C1 segment of cervical spinal cord (tissue), 14 donors: ENCODE measurements at regions not wholly inside any gene's neighbourhood (a gene's known extent, or its start where the extent isn't known, plus 50 kb on each side); places are given as distances from the start of the nearest gene placed in this dataset.

Source experiments
- DNase-seq, 14 donors: peaks; one replicate each; lab custom pipeline; 2025; lab: John Stamatoyannopoulos, UW

DNA sequence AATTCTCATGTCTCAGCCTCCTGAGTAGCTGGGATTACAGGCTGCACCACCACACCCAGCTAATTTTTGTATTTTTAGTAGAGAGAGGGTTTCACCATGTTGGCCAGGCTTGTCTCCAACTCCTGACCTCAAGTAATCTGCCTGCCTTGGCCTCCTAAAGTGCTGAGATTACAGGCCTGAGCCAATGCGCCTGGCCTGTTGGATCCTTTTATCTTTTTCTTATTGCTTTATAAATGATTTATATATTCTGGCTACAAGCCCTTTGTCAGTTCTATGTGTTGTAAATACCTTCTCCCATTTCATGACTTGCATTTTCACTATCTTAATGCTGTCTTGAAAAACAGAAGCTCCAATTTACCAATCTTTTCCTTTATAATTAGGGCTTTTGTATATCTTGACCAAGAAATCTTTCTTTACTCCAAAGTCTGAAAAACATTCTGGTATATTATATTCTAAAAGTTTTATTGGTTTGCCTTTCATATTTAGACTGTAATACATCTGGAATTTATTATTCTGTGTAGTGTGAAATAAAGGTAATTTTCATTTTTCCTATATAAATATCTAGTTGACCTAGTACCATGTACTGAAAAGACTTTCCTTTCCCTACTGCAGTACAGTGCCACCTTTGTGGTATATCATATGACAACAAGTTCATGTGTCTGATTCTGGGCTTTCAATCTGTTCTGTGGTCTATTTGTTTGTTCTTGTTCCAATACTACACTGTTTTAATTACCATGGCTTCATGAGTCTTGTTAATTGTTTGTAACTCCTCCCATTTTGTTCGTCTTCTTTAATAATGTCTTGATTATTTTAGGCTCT, 52.9 kb upstream of the RNU6-1 start:
- no peak for DNase-seq

DNA sequence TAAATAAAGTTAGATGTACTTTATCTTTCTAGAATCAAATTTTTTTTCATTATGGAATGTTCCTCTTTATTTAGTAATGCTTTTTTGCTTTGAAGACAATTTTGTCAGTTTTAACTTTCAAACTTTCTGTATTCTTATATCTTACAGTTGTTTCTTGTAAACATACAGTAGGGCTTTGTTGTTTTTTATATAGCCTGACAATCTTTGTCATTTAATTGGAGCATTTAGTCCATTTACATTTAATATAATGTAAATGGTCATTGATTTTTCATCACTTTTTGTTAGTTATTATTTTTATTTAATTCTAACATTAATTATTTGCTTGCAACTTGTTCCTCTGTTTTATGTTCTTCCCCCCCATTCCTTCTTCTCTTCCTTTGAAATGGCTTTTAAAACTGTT, 55.4 kb upstream of the RNU6-1 start:
- no peak for DNase-seq

DNA sequence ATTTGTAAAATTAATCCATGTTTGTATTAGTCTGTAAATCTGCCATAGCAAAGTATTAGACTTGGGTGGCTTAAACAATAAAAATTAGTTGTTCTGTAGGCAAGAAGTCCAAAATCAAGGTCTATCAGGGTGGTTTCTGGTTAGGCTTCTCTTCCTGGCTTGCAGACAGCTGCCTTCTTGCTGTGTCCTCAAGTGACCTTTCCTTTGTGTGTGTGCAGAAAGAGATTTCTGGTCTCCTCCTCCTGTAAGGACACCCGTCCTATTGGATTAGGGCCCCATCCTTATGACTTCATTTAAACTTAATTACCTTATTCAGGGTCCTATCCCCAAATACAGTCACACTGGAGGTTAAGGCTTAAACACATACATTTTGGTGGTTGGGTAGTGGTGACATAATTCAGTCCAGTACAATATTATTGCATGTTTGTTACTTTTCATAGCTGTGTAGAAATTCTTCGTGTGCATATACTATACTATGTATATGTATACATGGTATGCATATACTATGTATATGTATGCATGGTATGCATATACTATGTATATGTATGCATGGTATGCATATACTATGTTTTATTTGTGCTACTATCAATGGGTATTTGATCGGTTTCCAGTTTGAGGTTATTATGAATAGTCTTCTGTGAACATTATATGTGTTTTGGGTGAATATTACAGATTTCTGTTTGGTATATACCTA, 57.9 kb upstream of the RNU6-1 start:
- no peak for DNase-seq

DNA sequence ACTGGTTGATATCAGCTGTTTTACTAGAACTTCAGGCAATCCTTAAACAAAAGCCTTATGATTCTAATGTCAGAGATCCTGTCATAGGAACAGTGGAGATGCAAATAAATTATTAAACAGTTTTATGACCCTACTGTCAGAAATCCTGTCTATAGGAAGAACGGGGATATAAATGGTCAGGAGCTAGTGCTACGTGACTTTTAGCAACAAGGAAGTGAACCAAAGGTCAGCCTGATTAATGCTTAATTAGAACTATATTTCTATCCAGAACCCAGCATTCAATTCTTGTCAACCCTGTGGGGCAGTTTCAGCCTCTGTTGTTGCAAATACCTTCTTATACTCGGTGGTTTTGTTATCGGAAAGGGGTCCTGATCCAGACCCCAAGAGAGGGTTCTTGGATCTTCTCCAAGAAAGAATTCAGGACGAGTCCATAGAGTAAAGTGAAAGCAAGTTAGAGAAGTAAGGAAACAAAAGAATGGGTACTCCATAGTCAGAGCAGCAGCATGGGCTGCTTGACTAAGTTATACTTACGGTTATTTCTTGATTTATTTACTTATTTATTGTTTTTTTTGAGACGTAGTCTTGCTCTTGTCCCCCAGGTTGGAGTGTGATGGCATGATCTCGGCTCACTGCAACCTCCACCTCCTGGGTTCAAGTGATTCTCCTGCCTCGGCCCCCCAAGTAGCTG, 59.9 kb upstream of the RNU6-1 start:
- DNase-seq, result no peak

DNA sequence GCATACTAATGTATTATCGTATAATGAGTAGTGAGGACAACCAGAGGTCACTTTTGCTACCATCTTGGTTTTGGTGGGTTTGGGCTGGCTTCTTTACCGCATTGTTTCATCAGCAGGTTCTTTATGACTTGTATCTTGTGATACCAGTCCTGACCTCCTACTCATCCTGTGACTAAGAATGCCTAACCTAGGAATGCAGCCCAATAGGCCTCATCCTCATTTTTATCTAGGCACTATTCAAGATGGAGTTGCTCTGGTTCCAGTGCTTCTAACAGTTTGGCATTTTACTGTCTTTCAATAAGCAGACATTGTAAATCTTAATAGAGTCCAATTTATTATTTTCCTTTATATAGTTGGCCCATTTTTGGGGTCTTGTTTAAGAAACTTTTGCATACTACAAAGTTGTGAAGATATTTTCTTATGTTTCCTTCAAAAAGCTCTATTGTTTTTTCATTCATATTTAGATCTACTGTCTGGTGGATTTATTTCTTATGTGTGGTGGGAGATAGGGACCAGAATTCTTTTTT, 60.8 kb upstream of the RNU6-1 start:
- no peak for DNase-seq

DNA sequence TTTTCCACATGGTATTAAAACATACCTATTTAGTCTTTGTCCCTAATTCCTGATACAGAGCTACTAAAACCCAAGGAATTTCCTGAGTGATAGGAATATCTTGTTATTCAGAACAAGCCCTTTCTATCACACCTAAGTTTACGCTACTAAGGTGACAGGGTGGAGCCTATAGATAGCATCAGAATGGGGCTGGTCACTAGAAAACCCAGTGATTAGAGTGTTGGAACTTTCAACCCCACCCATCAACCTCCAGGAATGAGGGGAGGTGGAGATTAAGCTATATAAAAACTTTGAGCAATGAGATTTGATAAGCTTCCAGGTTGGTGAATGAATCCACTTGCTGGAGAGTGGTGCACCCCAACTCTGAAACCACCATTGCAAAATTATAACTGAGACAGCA, 62.1 kb upstream of the RNU6-1 start:
- DNase-seq, result no peak

DNA sequence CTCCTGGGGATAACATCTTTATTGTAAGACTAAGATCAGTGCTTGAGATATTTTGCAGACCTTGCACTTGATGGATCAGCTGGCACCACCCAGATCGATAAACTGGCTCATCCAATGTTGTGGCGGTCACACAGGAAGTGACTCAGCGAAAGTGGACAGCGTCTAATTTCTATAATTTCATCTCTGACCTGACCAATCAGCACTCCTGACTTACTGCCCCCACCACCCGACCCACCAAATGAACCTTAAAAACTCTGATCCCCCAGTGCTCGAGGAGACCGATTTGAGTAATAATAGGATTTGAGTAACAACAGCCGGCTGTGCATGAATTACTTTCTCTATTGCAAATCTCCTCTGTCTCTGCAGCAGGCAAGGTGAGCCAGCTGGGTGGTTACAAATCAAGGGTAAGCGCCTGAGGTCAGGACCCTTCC, 62.7 kb upstream of the RNU6-1 start:
- no peak for DNase-seq

DNA sequence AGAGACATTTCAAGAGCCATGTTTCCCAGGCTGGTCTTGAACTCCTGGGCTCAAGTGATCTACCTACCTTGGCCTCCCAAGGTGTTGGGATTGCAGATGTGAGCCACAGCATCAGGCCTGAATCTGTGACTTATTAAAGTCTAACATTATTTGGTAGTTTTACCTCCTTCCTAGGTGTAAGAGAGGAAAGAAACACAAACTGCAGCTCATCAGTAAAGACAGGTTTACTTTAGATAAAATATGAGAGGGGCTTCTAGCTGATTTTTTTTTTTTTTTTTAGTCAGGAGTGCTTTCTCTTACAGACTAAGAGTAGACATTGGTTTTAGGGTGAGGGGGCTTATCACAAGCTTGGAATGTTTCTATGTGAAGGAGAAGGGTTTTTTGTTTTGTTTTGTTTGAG, 63.9 kb upstream of the RNU6-1 start:
- DNase-seq, result no peak

DNA sequence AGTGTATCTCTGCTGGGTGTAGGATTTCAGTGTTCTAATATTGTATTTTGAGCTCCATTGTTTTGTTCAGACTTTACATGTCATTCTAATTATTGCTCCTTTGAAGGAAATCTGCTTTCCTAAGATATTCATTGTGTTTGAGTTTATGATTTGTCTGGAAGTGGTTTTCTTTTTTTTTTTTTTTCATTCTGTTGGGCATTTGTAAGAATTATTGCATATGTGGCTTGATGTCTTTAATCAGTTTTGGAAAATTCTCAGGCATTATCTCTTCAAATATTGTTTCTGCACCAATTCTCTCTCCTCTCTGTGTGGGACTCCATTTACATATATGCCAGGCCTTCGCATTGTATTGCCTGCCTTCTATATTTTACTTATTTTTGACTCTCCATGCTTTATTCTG, 65.8 kb upstream of the RNU6-1 start:
- DNase-seq, result no peak

DNA sequence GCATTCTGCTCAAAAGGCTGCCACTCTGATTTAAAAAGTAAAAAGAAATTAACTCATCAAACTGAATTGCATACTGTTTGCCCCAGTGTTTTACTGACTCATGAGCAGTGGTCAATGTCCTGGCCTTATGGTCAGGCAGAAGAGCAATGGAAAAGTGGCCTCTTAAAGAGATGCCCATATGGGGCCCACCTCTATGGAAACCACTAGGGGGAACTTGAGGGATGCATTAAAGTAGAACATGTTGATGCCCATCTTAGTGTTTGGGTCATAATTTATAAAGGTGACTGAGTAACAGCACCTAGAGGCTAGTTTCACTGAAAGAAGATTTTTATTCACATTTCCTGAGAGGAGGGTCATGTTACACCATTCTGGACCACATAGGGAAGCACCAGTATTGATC, 66.5 kb upstream of the RNU6-1 start:
- no peak for DNase-seq

DNA sequence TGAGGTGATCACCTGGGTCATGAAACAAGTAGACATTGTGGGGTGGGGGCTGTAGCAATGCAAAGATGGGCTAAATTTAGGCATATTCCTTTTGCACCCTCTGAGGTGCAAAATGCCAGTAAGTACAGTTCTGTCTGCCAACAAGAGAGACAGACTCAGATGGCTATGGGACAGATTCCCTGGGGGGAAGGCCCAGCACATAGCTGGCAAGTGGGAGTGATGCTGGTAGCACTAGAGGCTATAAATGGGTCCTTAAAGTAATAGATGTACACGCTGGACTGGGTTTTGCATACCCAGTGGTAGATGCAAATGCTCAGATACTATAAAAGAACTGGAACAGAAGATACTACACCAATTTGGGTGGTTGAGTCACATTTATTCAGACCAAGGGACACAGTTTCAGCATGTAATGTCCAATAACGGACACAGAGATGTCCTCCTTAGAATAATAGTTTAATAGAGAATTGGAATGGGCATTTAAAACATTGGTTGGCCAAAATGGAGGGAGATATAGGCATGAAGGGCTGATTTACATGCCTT, 67.4 kb upstream of the RNU6-1 start:
- DNase-seq, result no peak

DNA sequence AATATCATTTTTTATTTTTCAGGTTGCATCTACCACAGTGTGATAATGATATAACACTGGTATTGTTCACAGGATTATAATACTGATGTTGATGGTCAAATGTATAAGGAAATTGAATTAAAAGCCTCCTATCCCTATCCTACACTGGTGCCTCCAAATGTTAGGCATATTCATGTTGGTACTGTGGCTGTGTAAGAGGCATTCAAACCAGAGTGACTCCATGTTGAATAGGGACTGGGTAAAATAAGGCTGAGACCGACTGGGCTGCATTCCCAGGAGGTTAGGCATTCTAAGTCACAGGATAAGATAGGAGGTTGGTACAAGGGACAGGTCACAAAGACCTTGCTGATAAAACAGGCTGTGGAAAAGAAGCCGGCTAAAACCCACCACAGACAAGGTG, 68.9 kb upstream of the RNU6-1 start:
- no peak for DNase-seq

DNA sequence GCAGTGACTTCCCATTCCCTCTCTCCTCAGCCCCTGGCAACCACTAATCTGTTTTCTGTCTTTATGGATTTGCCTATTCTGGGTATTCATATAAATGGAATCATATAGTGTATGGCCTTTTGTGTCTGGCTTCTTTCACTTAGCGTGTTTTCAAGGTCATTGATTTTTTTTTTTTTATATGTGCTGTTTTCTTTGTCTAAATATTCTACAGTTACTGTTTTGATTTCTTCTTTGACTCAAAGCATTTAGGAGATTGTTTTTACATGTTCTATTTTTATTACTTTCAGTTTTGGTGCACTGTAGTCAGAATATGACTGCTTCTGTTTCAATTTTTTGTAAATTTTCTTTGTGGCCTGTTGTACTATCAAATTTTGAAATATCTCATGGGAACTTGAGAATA, 71.9 kb upstream of the RNU6-1 start:
- DNase-seq, result no peak

DNA sequence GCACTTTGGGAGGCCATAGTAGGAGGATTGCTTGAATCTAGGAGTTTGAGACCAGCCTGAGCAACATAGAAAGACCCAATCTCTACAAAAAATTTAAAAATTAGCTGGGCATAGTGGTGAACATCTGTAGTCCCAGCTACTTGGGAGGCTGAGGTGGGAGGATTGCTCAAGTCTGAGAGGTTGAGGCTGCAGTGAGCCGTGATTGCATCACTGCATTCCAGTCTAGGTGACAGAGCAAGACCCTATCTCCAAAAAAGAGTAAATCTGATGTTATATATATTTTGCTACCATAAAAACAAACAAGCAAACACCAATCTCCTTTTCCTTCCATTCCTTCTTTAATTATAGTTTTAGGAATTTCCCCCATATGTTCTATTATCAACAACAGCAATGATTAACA, 74.2 kb upstream of the RNU6-1 start:
- DNase-seq, result no peak

DNA sequence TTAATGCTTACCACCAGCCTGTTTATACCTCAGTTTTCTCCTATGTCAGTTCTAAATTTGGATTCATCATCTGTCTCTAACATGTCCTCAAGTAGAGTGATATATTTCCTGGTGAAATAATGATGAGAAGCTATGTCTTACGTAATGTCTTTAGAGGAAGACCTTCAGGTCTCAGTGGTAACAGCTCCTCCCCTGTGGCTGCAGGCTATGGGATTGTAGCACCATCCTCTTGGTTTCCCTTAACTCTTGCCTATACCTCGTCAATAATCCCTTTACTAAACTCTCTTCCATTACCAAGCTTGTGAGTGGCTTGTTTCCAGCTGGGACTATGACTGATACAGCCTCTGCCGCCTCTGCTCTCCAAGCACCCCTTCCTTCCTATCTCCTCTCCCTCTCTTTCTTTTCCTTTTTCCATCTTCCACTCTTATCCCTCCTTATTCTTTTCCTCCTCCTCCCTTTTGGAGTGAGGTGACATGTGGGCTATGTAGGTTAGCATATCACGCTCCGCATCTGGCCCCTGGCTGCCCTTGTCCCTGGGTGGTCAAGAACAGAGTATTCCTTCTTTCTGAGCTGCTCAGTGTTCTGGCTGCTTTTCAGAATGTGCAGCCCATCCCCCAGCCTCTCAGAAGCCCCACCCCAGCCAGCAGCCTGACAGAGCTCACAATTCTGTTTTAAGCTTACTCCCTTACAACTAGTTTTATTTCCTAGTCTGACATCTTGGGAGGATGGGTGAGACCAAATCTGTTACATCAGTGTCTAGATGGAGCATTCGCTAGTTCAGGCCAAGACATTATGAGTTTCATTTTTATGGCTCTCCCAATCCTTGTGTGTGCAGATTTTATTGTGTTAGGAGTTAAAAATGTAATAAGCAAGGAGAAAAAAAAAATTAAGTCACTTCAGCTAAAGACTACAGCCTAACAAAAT, 75.0 kb upstream of the RNU6-1 start:
- DNase-seq, result peak in 9 of 14 donors; percentile 2 to 34 (median 14)

DNA sequence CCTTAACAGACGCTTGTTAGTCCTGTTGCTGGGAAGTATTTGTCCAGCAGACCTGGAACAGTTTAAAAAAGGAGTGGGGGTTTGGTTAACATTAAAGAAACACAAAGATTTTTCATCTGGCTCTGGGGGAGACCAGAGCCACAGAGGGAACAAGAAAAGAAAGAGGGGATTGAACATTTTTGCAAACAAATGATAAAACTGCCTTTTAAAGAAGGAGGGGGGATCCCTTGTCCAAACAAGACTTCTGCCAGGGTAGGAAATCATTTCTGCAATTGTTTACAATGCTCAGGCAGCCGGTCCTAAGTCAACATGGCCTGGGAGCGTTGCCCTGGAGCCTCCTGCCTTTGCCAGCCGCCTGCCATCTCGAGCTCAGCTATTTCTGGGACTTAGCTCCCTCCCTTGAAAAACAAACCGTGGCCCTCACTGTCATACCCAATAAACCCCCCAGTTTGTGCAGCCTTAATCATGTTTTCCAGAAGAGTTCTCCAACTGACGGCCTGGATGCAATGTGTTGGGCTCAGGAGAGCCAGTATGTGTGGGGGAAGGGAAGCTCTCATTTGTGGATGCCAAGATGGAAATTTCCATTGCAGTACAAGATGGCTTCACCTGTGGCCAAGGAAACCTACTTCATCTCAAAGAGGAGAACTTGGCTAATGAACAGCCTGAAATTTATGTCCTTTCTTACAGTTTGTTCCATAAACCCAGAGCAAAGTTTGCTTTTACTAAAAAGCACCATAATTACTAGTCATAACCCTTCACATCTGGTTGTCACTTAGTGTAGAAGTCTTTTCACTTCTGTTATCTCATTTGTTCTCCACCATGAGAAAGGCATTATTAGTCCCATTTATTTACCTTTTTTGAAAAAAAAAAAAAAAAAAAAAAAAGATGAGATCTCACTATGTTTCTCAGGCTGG, 75.9 kb upstream of the RNU6-1 start:
- DNase-seq, result peak in 11 of 14 donors; percentile 9 to 89 (median 33)

DNA sequence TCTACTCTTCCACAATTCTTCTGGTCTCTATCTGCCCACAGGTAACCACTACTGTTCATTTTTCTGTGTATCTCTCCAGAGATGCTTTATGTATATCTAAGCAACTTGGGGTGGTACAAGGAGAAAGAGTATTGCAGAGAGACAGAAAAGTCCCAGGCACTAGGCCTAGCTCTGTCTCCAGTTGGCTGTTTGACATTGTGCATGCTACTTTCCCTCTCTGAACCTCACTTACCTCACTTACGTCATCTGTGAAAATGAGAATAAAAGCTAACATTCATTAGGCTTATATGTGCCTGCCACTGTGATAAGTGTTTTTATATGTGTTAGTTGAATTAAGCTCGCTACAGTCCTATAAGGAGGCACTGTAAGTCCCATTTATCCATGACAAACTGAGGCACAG, 76.7 kb upstream of the RNU6-1 start:
- no peak for DNase-seq

DNA sequence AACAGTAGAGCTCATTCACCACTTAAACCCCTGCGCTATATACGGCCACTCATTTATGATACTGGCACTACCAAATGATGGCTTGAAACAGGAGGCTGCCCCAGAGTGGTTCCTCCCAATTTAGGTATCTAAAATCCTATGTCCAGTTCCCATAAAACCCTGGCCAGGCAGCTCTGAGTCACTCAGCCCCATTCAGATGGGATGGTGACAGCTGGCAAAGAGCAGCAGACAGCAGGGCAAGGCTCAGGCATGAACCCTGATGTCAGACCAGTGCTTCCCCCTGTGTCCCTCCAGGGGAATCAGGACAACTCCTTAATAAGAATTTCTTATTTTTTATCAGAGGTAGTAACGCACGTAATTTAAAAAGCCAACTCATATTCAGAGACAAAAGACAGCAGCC, 77.2 kb upstream of the RNU6-1 start:
- peak in 3 of 14 donors; percentile 14 to 77 (median 23) for DNase-seq

DNA sequence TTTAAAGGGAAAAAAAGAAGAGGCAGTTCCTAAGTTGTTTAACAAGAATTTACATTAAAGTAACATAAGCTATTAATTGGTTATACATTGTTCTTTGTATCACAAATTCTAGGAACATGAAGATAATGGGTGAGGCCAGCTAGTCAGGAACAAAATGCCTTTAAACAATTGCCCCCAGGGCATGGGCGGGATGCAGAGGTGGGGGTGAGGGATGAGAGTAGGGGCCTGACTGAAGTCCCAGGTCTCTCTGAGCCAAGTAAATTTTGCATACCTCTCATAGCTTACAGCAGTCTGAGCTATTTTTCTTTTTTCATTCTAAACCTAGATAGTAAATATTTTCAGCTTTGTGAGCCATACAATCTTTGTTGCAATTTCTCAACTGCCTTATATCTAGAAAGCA, 77.8 kb upstream of the RNU6-1 start:
- DNase-seq, result peak in 1 of 14 donors; percentile 18
